OCI-LY7 (cell line): ENCODE measurements at regions not wholly inside any gene's neighbourhood (a gene's known extent, or its start where the extent isn't known, plus 50 kb on each side); places are given as distances from the start of the nearest gene placed in this dataset.
"Not testable (repeated sequence)": the region's sequence is repeated elsewhere in the genome, so short reads cannot be mapped to it uniquely, and the experiment has no call there.

Experiments used
- BruUV-seq: library from RNA; stranded (reverse); fragments of 400-500 nt; replicated peaks from 2 replicates; lab custom pipeline; 2021; lab: Mats Ljungman, UMichigan
- CTCF ChIA-PET: fragments of 300-600 bp; sonication (Branson Sonifier 250); formaldehyde crosslinking; loops from one replicate; lab custom pipeline; 2022; ENCODE audit warnings: antibody characterized with exemption; ENCODE audit not compliant: unreplicated experiment; lab: Charles Lee
- POLR2A ChIA-PET: fragments of 300-600 bp; sonication (Branson Sonifier 250); formaldehyde crosslinking; loops from one replicate; lab custom pipeline; 2022; ENCODE audit warnings: antibody characterized with exemption; lab: Charles Lee
- DNase-seq: peaks from one replicate; pipeline ENCODE4 v3.0.0-alpha.2; 2015; ENCODE audit warnings: low spot score
- H2AFZ ChIP-seq: fragments of 200-600 bp; sonication (generic), shearing (Covaris generic); 2 replicates; pipeline ENCODE4 v1.6.1; 2014; ENCODE audit warnings: mild to moderate bottlenecking, antibody characterized with exemption, low read length, moderate library complexity
- H3K27ac ChIP-seq: fragments of 200-600 bp; sonication (generic); 2 replicates; pipeline ENCODE4 v1.5.1; 2014; ENCODE audit warnings: mixed run types, low read depth, mild to moderate bottlenecking, moderate library complexity, low read length, inconsistent platforms; ENCODE audit not compliant: poor library complexity, severe bottlenecking
- H3K36me3 ChIP-seq: fragments of 200-600 bp; sonication (generic); 2 replicates; pipeline ENCODE4 v1.6.1; 2014; ENCODE audit warnings: mild to moderate bottlenecking, antibody characterized with exemption, low read length, moderate library complexity, mixed read lengths; ENCODE audit not compliant: insufficient read depth
- H3K4me1 ChIP-seq: fragments of 200-600 bp; sonication (generic); 2 replicates; pipeline ENCODE4 v1.5.1; 2014; ENCODE audit warnings: mild to moderate bottlenecking, low read length; ENCODE audit not compliant: insufficient read depth, poor library complexity, severe bottlenecking
- H3K4me2 ChIP-seq: fragments of 200-600 bp; sonication (generic); 2 replicates; pipeline ENCODE4 v1.6.1; 2014; ENCODE audit warnings: mild to moderate bottlenecking, low read length
- H3K4me3 ChIP-seq: fragments of 200-600 bp; sonication (generic); 2 replicates; pipeline ENCODE4 v1.5.1; 2014; ENCODE audit warnings: mild to moderate bottlenecking, low read depth, low read length; ENCODE audit not compliant: poor library complexity, severe bottlenecking
- H3K79me2 ChIP-seq: fragments of 200-600 bp; sonication (generic); 2 replicates; pipeline ENCODE4 v1.6.1; 2016; ENCODE audit warnings: low read depth, mild to moderate bottlenecking, low read length, moderate library complexity, mixed read lengths; ENCODE audit not compliant: insufficient read depth
- H3K9me2 ChIP-seq: fragments of 200-600 bp; sonication (generic); 2 replicates; pipeline ENCODE4 v1.6.1; 2016; ENCODE audit warnings: mild to moderate bottlenecking, low read length, mixed read lengths; ENCODE audit not compliant: insufficient read depth
- H3K9me3 ChIP-seq: fragments of 200-600 bp; sonication (generic); 2 replicates; pipeline ENCODE4 v1.6.1; 2014; ENCODE audit warnings: mild to moderate bottlenecking, mixed run types, low read length, mixed read lengths
- H4K20me1 ChIP-seq: fragments of 200-600 bp; sonication (generic); 2 replicates; pipeline ENCODE4 v1.6.1; 2014; ENCODE audit warnings: mild to moderate bottlenecking, antibody characterized with exemption, low read length, moderate library complexity, mixed read lengths; ENCODE audit not compliant: insufficient read depth
- CTCF ChIP-seq: fragments of 200-600 bp; sonication (generic); conservative IDR thresholded peaks from 2 replicates; pipeline ENCODE4 v1.5.1; 2014; ENCODE audit warnings: mild to moderate bottlenecking, antibody characterized with exemption, low read length, moderate library complexity, mixed read lengths
- EZH2phosphoT487 ChIP-seq: fragments of 200-600 bp; sonication (generic); IDR thresholded peaks from 2 replicates; pipeline ENCODE4 v1.6.1; 2018; ENCODE audit warnings: low read depth, borderline replicate concordance, mild to moderate bottlenecking, mixed run types, antibody characterized with exemption, low read length, moderate library complexity, mixed read lengths
- intact Hi-C: fragments of 100-400 bp; cut with micrococcal nuclease; formaldehyde crosslinking; loops from one replicate; pipeline ENCODE4 v1.10.0; 2022; ENCODE audit not compliant: unreplicated experiment

GRCh38 chr17:72462814-72463213, 342.0 kb downstream of the SOX9 start:
- BruUV-seq, result no TSS peak
- no peak overlapping the region for H2AFZ ChIP-seq
- intact Hi-C loops, result no loop called here
- H3K4me1 ChIP-seq, result no peaks in the 10 kb centered on the region
- no peak overlapping the region for H3K4me3 ChIP-seq
- H3K27ac ChIP-seq, result no peak overlapping the region
- no peaks in the 10 kb centered on the region for H3K9me3 ChIP-seq
- no peaks in the 10 kb centered on the region for H3K36me3 ChIP-seq
- H3K79me2 ChIP-seq, result no peaks in the 10 kb centered on the region
- CTCF ChIA-PET, result no interaction called here
- no peaks in the 10 kb centered on the region for H4K20me1 ChIP-seq
- H3K4me2 ChIP-seq, result no peak overlapping the region
- TF ChIP-seq EZH2phosphoT487 (no peak), CTCF (no peak)
- POLR2A ChIA-PET, result interaction anchor here (0.7 kb wide), 1 partner anchor 34 kb away, joined by 3 read pairs; no protein-coding TSS in a partner anchor
- no peak for DNase-seq
- no peaks in the 10 kb centered on the region for H3K9me2 ChIP-seq

GRCh38 chr17:72463287-72464102, 342.7 kb downstream of the SOX9 start:
- no peaks in the 10 kb centered on the region for H3K9me2 ChIP-seq
- H3K36me3 ChIP-seq, result no peaks in the 10 kb centered on the region
- no peak overlapping the region for H3K4me2 ChIP-seq
- no TSS peak for BruUV-seq
- intact Hi-C loops, result no loop called here
- no peak overlapping the region for H2AFZ ChIP-seq
- H3K79me2 ChIP-seq, result no peaks in the 10 kb centered on the region
- H4K20me1 ChIP-seq, result no peaks in the 10 kb centered on the region
- DNase-seq, result no peak
- TF ChIP-seq CTCF, result no peak
- TF ChIP-seq EZH2phosphoT487, result no peak
- H3K27ac ChIP-seq, result no peak overlapping the region
- H3K4me3 ChIP-seq, result no peak overlapping the region
- ChIA-PET CTCF (no interaction called here), POLR2A (no interaction called here)
- H3K9me3 ChIP-seq, result no peaks in the 10 kb centered on the region
- H3K4me1 ChIP-seq, result no peaks in the 10 kb centered on the region

DNA sequence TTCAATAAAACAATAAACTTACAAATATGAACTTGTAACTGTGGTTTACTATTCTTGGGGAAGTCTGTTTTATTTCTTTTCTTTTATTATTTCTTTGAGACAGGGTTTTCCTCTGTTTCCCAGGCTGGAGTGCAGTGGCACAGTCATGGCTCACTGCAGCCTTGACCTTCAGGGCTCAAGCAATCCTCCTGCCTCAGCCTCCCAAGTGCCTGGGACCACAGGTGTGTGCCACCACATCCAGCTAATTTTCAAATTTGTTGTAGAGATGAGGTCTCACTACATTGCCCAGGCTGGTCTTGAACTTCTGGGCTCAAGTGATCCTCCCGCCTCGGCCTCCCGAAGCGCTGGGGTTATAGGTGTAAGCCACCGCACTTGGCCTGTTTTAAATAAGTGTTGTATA, 343.4 kb downstream of the SOX9 start:
- intact Hi-C loops, H3K9me3 ChIP-seq, H4K20me1 ChIP-seq, H3K27ac ChIP-seq, H3K4me2 ChIP-seq, H3K4me1 ChIP-seq, H3K79me2 ChIP-seq, BruUV-seq, POLR2A ChIA-PET, H3K36me3 ChIP-seq, CTCF ChIA-PET, DNase-seq, H3K9me2 ChIP-seq, H3K4me3 ChIP-seq, H2AFZ ChIP-seq: not testable (repeated sequence)
